Right lobe of liver (tissue), 6 donors: ENCODE measurements at regions not wholly inside any gene's neighbourhood (a gene's known extent, or its start where the extent isn't known, plus 50 kb on each side); places are given as distances from the start of the nearest gene placed in this dataset.

ENCODE experiments used
- ATAC-seq, 4 donors: fragments of 200-7000 bp; cut with Tn5 transposase; one replicate each; pipeline ENCODE4 v1.9.1; 2020; ENCODE audit warnings: mild to moderate bottlenecking in 4 of 4, moderate library complexity in 4 of 4
- DNase-seq, 3 donors: peaks; one replicate each; pipeline ENCODE4 v3.0.0-alpha.2; 2020
- H3K27ac ChIP-seq, 3 donors: fragments of 200-600 bp; one replicate each; pipeline ENCODE4 v1.8.0; 2022
- H3K27me3 ChIP-seq, 2 donors: fragments of 200-600 bp; one replicate each; pipeline ENCODE4 v1.8.0; 2022
- H3K36me3 ChIP-seq, 4 donors: fragments of 200-600 bp; sonication (generic) in 1 of 4; one replicate each; pipeline versions ENCODE4 v1.5.1 to v1.8.0; 2017 to 2022; ENCODE audit warnings: control low read depth in 1 of 4
- H3K4me1 ChIP-seq, 4 donors: fragments of 200-600 bp; sonication (generic) in 1 of 4; one replicate each; pipeline versions ENCODE4 v1.5.1 to v1.8.0; 2017 to 2022; ENCODE audit warnings: control low read depth in 1 of 4
- H3K4me3 ChIP-seq, 3 donors: fragments of 200-600 bp; one replicate each; pipeline ENCODE4 v1.8.0; 2022
- H3K9me3 ChIP-seq, 4 donors: fragments of 200-600 bp; sonication (generic) in 1 of 4; one replicate each; pipeline versions ENCODE4 v1.5.1 to v1.8.0; 2017 to 2022; ENCODE audit warnings: control low read depth in 1 of 4
- CTCF ChIP-seq, 4 donors: fragments of 200-600 bp in 3 of 4; fragments of 450-650 bp in 1 of 4; IDR thresholded peaks; one replicate each; pipeline versions ENCODE4 v1.5.1 to v1.8.0; 2016 to 2022; ENCODE audit warnings: antibody characterized with exemption in 4 of 4, mild to moderate bottlenecking in 2 of 4
- POLR2A ChIP-seq: fragments of 450-650 bp; IDR thresholded peaks from one replicate; pipeline ENCODE4 v1.6.1; 2017; ENCODE audit warnings: antibody characterized with exemption, mild to moderate bottlenecking
- WGBS: methylation state at CpG from one replicate; pipeline ENCODE4 v1.1.6; 2018; ENCODE audit warnings: low coverage, low lambda C conversion rate; ENCODE audit not compliant: insufficient coverage; ENCODE audit errors: missing lambda C conversion rate; 5-methylcytosine and 5-hydroxymethylcytosine counted together
- intact Hi-C, 2 donors: fragments of 100-400 bp; cut with DNase I; formaldehyde crosslinking; loops; one replicate each; pipeline versions ENCODE4 v1.11.2 to v1.14.1; 2022
- donor health status: DM: no; HTN: yes; CAD: no.
- donor health status: DM: no; HTN: no; CAD: no.
- donor health status: DM: no; HTN: no; CAD: no.
- donor health status: DM: no; HTN: yes; CAD: no.
- donor health status: DM: no; HTN: yes; CAD: no.

DNA sequence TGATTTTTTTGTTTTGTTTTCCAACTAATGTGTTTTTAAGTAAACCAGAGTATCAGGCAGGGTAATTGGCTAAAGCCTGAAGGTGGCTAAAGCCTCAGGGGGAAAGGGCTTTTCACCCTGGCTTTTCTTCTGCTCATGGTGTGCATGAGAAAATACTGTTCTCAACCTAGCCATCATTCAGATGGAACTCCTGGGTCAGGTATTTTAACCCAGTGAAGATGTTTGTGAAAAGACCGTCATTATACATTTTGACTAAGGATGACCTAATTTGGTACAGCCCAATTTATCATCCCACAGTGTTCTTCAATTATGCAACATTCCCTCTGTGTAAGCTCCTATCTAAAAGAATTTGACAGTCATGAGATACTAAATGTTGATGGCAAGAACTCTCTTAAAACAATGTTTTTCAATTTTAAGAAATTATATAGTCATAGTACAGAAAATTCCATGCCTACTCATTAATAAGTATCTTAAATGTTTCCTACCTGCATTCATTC is 209.5 kb upstream of the TARS1 start:
- DNase-seq: no peak
- peak in 1 of 4 donors; percentile 8 for ATAC-seq
- WGBS: 61% methylated on average over 1 of the region's 1 CpG
- no peak overlapping the region for H3K27ac ChIP-seq
- H3K9me3 ChIP-seq: no peaks in the 10 kb centered on the region
- intact Hi-C loops: no loop called here
- no peaks in the 10 kb centered on the region for H3K27me3 ChIP-seq
- H3K4me3 ChIP-seq: no peak overlapping the region
- peaks cover 0 to 27% (median 2%) of the 10 kb centered on the region in 4 donors for H3K4me1 ChIP-seq
- no peaks in the 10 kb centered on the region for H3K36me3 ChIP-seq
- no peak for TF ChIP-seq CTCF (IDR thresholded peaks at IDR 0.05)
- no peak for TF ChIP-seq POLR2A

DNA sequence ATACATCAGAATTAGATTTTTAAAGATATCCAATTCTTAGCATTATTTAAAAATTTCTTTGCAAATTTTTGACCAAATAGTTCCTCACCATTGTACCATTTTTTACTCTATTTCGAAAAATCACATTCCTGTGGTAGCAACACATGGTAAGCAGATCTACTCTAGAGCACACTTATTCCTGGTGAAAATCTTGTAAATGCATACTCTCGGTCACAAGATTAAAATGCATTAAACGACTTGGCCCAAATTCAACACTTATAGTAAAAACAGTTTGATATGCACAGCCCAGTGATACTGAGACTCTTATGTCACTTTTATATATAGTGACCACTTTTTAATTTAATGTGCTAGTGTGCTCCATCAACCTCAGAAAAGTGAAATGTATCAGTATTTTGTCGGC is 208.8 kb upstream of the TARS1 start:
- Histone ChIP-seq H3K36me3 (no peaks in the 10 kb centered on the region), H3K27ac (no peak overlapping the region), H3K9me3 (no peaks in the 10 kb centered on the region), H3K27me3 (no peaks in the 10 kb centered on the region), H3K4me3 (no peak overlapping the region), H3K4me1 (peaks cover 0 to 27% (median 2%) of the 10 kb centered on the region in 4 donors)
- no peak for TF ChIP-seq CTCF (IDR thresholded peaks at IDR 0.05)
- no peak for TF ChIP-seq POLR2A
- DNase-seq: no peak
- no peak for ATAC-seq
- 65% methylated on average over 4 of the region's 4 CpGs for WGBS
- intact Hi-C loops: no loop called here

GRCh38 chr5:33232731-33233505 is 207.8 kb upstream of the TARS1 start:
- H3K36me3 ChIP-seq: no peaks in the 10 kb centered on the region

DNA sequence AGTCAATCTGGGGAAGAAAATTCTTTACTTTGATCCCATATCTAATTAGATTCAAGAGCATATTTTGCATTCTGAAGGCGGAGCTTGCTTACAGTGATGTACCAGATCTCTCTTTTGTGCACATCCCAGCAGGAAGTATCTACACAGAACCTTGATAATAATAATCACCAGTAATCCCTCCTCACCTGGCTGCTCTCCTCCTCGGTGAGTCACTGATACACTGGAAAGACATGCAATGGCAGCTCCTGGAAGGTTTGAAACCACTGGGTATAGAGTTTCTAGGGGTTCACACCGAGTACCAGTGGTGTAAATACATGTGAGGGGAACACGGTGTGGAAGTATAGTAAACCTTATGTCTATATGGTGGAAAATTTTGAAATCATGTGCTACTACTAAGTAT is 205.5 kb upstream of the TARS1 start:
- Histone ChIP-seq H3K4me3 (no peak overlapping the region), H3K9me3 (no peaks in the 10 kb centered on the region), H3K27ac (no peak overlapping the region), H3K27me3 (no peaks in the 10 kb centered on the region), H3K36me3 (no peaks in the 10 kb centered on the region), H3K4me1 (peaks cover 0 to 43% (median 15%) of the 10 kb centered on the region in 4 donors)
- TF ChIP-seq CTCF (IDR thresholded peaks at IDR 0.05) (no peak), POLR2A (no peak)
- no peak for ATAC-seq
- WGBS: 87% methylated on average over 4 of the region's 4 CpGs
- no peak for DNase-seq
- intact Hi-C loops: no loop called here

More at GRCh38 chr5:33232731-33233505, 207.8 kb upstream of the TARS1 start:
- TF ChIP-seq CTCF (IDR thresholded peaks at IDR 0.05): no peak
- no peak for TF ChIP-seq POLR2A
- Histone ChIP-seq H3K27ac (no peak overlapping the region), H3K4me1 (peaks cover 0 to 36% (median 4%) of the 10 kb centered on the region in 4 donors), H3K4me3 (no peak overlapping the region), H3K9me3 (no peaks in the 10 kb centered on the region), H3K27me3 (no peaks in the 10 kb centered on the region)
- DNase-seq (no peak), ATAC-seq (no peak)
- intact Hi-C loops: no loop called here
- WGBS: 67% methylated on average over 2 of the region's 3 CpGs
